ENCODE measurements at regions not wholly inside any gene's neighbourhood (a gene's known extent, or its start where the extent isn't known, plus 50 kb on each side); places are given as distances from the start of the nearest gene placed in this dataset.
"Not testable (repeated sequence)": the region's sequence is repeated elsewhere in the genome, so short reads cannot be mapped to it uniquely, and the experiment has no call there.

DNA sequence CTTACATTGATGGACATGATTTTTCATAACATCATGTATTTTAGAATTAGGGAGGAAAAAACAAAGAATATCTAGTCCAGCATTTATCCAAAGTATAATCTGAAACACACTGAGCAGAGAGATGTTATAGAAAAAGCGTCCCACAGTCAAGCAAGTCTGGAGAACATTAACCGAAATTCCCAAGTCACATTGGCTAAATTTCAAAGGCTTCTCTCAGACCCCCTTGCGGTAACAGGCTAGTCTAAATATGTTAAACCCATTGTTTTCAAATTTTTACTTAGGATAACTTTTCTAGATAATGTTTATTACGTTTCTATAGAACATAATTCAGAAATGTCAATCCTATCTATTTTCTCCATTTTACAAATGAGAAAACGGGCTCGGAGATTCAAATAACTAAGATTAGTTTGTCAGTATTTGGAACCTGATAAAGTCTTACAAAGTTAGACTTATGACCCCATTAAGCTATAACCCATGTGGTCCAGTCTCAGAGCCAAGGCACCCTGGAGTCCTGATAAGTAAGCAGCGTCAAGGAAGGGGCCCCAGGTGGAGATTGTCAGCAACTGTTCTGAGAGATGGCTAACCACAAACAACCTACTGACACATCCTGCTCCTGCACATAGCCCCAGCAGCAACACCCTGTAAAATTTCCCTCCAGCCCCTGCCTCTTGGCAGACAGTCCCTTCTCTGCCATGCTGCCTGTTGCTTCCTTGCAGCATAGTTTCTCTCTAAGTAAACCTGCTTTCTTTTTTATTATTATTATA lies 220.6 kb upstream of the TMEM260 start:
- Histone ChIP-seq H3K9me3 (ENCODE audit: low read depth) (no peaks in the 10 kb centered on the region), H3K4me1 (ENCODE audit: insufficient read depth) (peaks cover 6% of the 10 kb centered on the region; the same call in 1 of the 2 replicates), H3K79me2 (ENCODE audit: insufficient read depth) (no peaks in the 10 kb centered on the region), H3K4me3 (no peak overlapping the region), H3K27me3 (replicated peaks; ENCODE audit: insufficient read depth) (no peaks in the 10 kb centered on the region), H3K36me3 (ENCODE audit: low read depth) (no peaks in the 10 kb centered on the region), H3F3A (ENCODE audit: insufficient read depth) (no peaks in the 10 kb centered on the region), H3K27ac (no peak overlapping the region), H2AFZ (no peak overlapping the region), H3K9me2 (ENCODE audit: insufficient read depth) (no peaks in the 10 kb centered on the region), H3K4me2 (ENCODE audit: unreplicated experiment) (no peak overlapping the region), H3K9ac (no peak overlapping the region), H4K20me1 (ENCODE audit: insufficient read depth) (no peaks in the 10 kb centered on the region)
- DNase-seq: no peak
- in situ Hi-C loops (cut with MboI): no loop called here
- whole genome bisulfite sequencing, 2 experiments (ENCODE audit: low coverage in 1 of 2, low lambda C conversion rate in 2 of 2, missing lambda C conversion rate in 2 of 2): 76 to 81% methylated on average over 7 of the region's 7 CpGs
- TF ChIP-seq EZH2 (IDR thresholded peaks at IDR 0.05; ENCODE audit: insufficient read depth, poor library complexity, severe bottlenecking): no peak
- no peak for TF ChIP-seq EZH2phosphoT487 (IDR thresholded peaks at IDR 0.05; ENCODE audit: insufficient read depth, low read depth)

DNA sequence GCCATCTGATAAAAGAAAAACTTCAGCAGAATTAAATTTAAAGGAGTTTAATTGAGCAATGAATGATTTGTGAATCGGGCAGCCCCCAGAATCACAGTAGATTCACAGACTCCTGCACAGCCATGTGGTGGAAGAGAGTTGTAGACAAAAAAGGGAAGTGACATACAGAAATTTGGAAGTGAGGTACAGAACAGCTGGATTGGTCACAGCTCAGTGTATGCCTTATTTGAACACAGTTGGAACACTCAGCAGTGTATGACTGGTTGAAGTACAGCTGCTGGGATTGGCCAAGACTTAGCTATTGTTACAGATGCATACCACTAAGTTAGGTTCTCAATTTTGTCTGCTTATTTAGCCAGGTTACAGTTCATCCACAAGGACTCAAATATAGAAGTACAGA lies 213.9 kb upstream of the TMEM260 start:
- H3K4me1 ChIP-seq (ENCODE audit: insufficient read depth); H3F3A ChIP-seq (ENCODE audit: insufficient read depth); H3K4me3 ChIP-seq; H3K4me2 ChIP-seq (ENCODE audit: unreplicated experiment); H3K27ac ChIP-seq; H2AFZ ChIP-seq; H3K36me3 ChIP-seq (ENCODE audit: low read depth); in situ Hi-C loops (cut with MboI); H4K20me1 ChIP-seq (ENCODE audit: insufficient read depth); H3K9ac ChIP-seq; H3K9me2 ChIP-seq (ENCODE audit: insufficient read depth); H3K79me2 ChIP-seq (ENCODE audit: insufficient read depth); H3K9me3 ChIP-seq (ENCODE audit: low read depth); DNase-seq: not testable (repeated sequence)
- WGBS, 2 experiments (ENCODE audit: low coverage in 1 of 2, low lambda C conversion rate in 2 of 2, missing lambda C conversion rate in 2 of 2): 45 to 48% methylated on average over 1 of the region's 1 CpG
- 0 out of 2 replicates have a peak, but pooled peaks cover 12% of the 10 kb centered on the region for H3K27me3 ChIP-seq (replicated peaks; ENCODE audit: insufficient read depth)

DNA sequence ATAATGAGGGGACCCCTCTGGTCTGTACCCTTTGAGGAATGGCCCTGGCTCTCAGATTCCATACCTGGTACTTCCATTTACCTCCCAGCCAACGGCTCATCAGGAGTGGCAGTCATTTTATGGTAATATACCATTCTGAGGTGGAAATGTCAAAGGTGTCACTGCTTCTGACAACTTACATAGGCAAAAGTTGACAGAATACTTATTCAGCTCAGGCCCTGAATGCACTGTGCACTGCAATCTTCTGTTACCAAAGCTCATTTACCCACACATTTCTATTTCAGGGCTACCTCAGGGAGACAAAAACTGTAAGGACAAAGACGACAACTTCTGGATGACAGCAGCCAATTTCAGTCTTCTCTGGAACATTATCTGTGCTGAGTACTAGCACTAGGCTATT lies 212.2 kb upstream of the TMEM260 start:
- Histone ChIP-seq H3K4me3 (no peak overlapping the region), H4K20me1 (ENCODE audit: insufficient read depth) (no peaks in the 10 kb centered on the region), H3K9me3 (ENCODE audit: low read depth) (peaks cover 3% of the 10 kb centered on the region), H3K9me2 (ENCODE audit: insufficient read depth) (no peaks in the 10 kb centered on the region), H3K27ac (no peak overlapping the region), H3K4me2 (ENCODE audit: unreplicated experiment) (no peak overlapping the region), H3K9ac (no peak overlapping the region), H2AFZ (no peak overlapping the region), H3K27me3 (replicated peaks; ENCODE audit: insufficient read depth) (0 out of 2 replicates have a peak, but pooled peaks cover 12% of the 10 kb centered on the region), H3K79me2 (ENCODE audit: insufficient read depth) (no peaks in the 10 kb centered on the region), H3F3A (ENCODE audit: insufficient read depth) (no peaks in the 10 kb centered on the region), H3K36me3 (ENCODE audit: low read depth) (no peaks in the 10 kb centered on the region), H3K4me1 (ENCODE audit: insufficient read depth) (no peaks in the 10 kb centered on the region)
- 67 to 70% methylated on average over 2 of the region's 2 CpGs for WGBS, 2 experiments (ENCODE audit: low coverage in 1 of 2, low lambda C conversion rate in 2 of 2, missing lambda C conversion rate in 2 of 2)
- in situ Hi-C loops (cut with MboI): no loop called here
- DNase-seq: no peak
- TF ChIP-seq EZH2 (IDR thresholded peaks at IDR 0.05; ENCODE audit: insufficient read depth, poor library complexity, severe bottlenecking): no peak
- no peak for TF ChIP-seq EZH2phosphoT487 (IDR thresholded peaks at IDR 0.05; ENCODE audit: insufficient read depth, low read depth)

DNA sequence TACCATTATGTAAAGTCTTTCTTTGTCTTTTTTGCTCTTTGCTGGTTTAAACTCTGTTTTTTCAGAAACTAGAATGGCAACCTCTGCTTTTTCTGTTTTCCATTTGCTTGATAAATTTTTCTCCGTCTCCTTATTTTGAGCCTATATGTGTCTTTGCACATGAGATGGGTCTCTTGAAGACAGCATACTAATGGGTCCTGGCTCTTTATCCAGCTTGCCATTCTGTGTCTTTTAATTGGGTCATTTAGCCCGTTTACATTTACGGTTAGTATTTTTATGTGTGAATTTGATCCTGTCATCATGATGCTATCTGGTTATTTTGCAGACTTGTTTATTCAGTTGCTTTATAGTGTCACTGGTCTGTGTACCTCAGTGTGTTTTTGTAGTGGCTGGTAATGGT lies 207.9 kb upstream of the TMEM260 start:
- no peaks in the 10 kb centered on the region for H3F3A ChIP-seq (ENCODE audit: insufficient read depth)
- 84% methylated on average over 3 of the region's 3 CpGs for WGBS, 2 experiments (ENCODE audit: low coverage in 1 of 2, low lambda C conversion rate in 2 of 2, missing lambda C conversion rate in 2 of 2)
- no peaks in the 10 kb centered on the region for H3K36me3 ChIP-seq (ENCODE audit: low read depth)
- in situ Hi-C loops (cut with MboI): no loop called here
- H3K4me1 ChIP-seq (ENCODE audit: insufficient read depth): no peaks in the 10 kb centered on the region
- H3K79me2 ChIP-seq (ENCODE audit: insufficient read depth): no peaks in the 10 kb centered on the region
- no peak overlapping the region for H2AFZ ChIP-seq
- H4K20me1 ChIP-seq (ENCODE audit: insufficient read depth): no peaks in the 10 kb centered on the region
- H3K27me3 ChIP-seq (replicated peaks; ENCODE audit: insufficient read depth): no peaks in the 10 kb centered on the region
- DNase-seq: no peak
- no peaks in the 10 kb centered on the region for H3K9me2 ChIP-seq (ENCODE audit: insufficient read depth)
- no peak overlapping the region for H3K9ac ChIP-seq
- no peak overlapping the region for H3K4me3 ChIP-seq
- no peak overlapping the region for H3K27ac ChIP-seq
- peaks cover 3% of the 10 kb centered on the region for H3K9me3 ChIP-seq (ENCODE audit: low read depth)
- TF ChIP-seq EZH2 (IDR thresholded peaks at IDR 0.05; ENCODE audit: insufficient read depth, poor library complexity, severe bottlenecking) (no peak), EZH2phosphoT487 (IDR thresholded peaks at IDR 0.05; ENCODE audit: insufficient read depth, low read depth) (no peak)
- H3K4me2 ChIP-seq (ENCODE audit: unreplicated experiment): no peak overlapping the region

Measured in GM23248 (cell line).